Hepatocyte (in vitro differentiated cells): ENCODE measurements at regions not wholly inside any gene's neighbourhood (a gene's known extent, or its start where the extent isn't known, plus 50 kb on each side); places are given as distances from the start of the nearest gene placed in this dataset.

Experiments used
- CTCF ChIP-seq: fragments of 200-600 bp; sonication (generic); IDR thresholded peaks from 2 replicates; pipeline ENCODE4 v1.5.1; 2016; ENCODE audit warnings: antibody characterized with exemption, mild to moderate bottlenecking; ENCODE audit not compliant: poor library complexity
- EZH2 ChIP-seq: fragments of 200-600 bp; sonication (generic); IDR thresholded peaks from 2 replicates; pipeline ENCODE4 v1.6.1; 2016; ENCODE audit warnings: antibody characterized with exemption, mild to moderate bottlenecking, borderline replicate concordance
- EZH2phosphoT487 ChIP-seq: fragments of 200-600 bp; sonication (generic); IDR thresholded peaks from one replicate; pipeline ENCODE4 v1.6.1; 2018; ENCODE audit warnings: antibody characterized with exemption, mild to moderate bottlenecking, low read depth, moderate library complexity; ENCODE audit not compliant: unreplicated experiment, severe bottlenecking

GRCh38 chr9:19934301-19934871 lies 145.5 kb upstream of the SLC24A2 start:
- peak; percentile 15 for TF ChIP-seq CTCF
- no peak for TF ChIP-seq EZH2phosphoT487
- TF ChIP-seq EZH2, result no peak
